Mesothelial cell of epicardium (in vitro differentiated cells): ENCODE measurements at regions not wholly inside any gene's neighbourhood (a gene's known extent, or its start where the extent isn't known, plus 50 kb on each side); places are given as distances from the start of the nearest gene placed in this dataset.

Experiments
- DNase-seq, 2 experiments: peaks; one replicate each; pipeline ENCODE4 v3.0.0; 2021; ENCODE audit warnings: low spot score in 2 of 2; ENCODE audit not compliant: unreplicated experiment in 2 of 2
- H3K27ac Mint-ChIP-seq: 2 replicates; pipeline ENCODE4 v1.8.0; 2021; ENCODE audit warnings: mixed read lengths
- H3K27me3 Mint-ChIP-seq: 2 replicates; pipeline ENCODE4 v1.8.0; 2021; ENCODE audit warnings: low read depth, mixed read lengths
- H3K36me3 Mint-ChIP-seq: 2 replicates; pipeline ENCODE4 v1.8.0; 2021; ENCODE audit warnings: mixed read lengths
- H3K4me1 Mint-ChIP-seq: 2 replicates; pipeline ENCODE4 v1.8.0; 2021; ENCODE audit warnings: mixed read lengths
- H3K4me3 Mint-ChIP-seq: 2 replicates; pipeline ENCODE4 v1.8.0; 2021; ENCODE audit warnings: mild to moderate bottlenecking, moderate library complexity, mixed read lengths
- H3K9me3 Mint-ChIP-seq: 2 replicates; pipeline ENCODE4 v1.8.0; 2021; ENCODE audit warnings: mixed read lengths
- TF ChIP-seq, protein P1 (sequence below): fragments of 200-600 bp; sonication (generic); IDR thresholded peaks from one replicate; pipeline ENCODE4 v1.5.0; 2021; ENCODE audit warnings: antibody characterized with exemption; ENCODE audit not compliant: unreplicated experiment

DNA sequence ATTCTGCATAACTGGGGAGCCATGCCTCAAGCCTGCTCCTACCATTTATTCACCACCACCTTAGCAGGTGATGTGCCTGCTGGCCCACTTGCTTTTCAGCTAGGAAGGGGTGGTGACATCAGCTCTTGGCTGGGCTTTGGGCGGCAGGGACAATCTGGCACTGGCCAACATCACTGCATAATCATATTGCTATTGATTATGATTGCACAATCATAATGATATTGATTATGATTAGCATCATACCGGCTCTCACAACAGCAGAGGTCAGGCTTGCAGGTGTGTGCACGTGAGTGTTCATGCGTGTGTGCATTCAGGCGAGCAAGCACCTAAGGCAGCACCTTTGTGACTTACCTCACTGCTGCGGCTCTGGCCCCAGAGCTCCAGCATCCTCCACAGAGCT is 273.8 kb downstream of the AJAP1 start:
- Mint-ChIP-seq H3K36me3 (no peaks in the 10 kb centered on the region), H3K4me1 (no peaks in the 10 kb centered on the region), H3K27me3 (peaks cover 10% of the 10 kb centered on the region), H3K9me3 (peaks cover 8% of the 10 kb centered on the region), H3K4me3 (no peak overlapping the region), H3K27ac (no peak overlapping the region)
- TF ChIP-seq, protein P1, sequence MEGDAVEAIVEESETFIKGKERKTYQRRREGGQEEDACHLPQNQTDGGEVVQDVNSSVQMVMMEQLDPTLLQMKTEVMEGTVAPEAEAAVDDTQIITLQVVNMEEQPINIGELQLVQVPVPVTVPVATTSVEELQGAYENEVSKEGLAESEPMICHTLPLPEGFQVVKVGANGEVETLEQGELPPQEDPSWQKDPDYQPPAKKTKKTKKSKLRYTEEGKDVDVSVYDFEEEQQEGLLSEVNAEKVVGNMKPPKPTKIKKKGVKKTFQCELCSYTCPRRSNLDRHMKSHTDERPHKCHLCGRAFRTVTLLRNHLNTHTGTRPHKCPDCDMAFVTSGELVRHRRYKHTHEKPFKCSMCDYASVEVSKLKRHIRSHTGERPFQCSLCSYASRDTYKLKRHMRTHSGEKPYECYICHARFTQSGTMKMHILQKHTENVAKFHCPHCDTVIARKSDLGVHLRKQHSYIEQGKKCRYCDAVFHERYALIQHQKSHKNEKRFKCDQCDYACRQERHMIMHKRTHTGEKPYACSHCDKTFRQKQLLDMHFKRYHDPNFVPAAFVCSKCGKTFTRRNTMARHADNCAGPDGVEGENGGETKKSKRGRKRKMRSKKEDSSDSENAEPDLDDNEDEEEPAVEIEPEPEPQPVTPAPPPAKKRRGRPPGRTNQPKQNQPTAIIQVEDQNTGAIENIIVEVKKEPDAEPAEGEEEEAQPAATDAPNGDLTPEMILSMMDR = no peak
- DNase-seq = no peak

DNA sequence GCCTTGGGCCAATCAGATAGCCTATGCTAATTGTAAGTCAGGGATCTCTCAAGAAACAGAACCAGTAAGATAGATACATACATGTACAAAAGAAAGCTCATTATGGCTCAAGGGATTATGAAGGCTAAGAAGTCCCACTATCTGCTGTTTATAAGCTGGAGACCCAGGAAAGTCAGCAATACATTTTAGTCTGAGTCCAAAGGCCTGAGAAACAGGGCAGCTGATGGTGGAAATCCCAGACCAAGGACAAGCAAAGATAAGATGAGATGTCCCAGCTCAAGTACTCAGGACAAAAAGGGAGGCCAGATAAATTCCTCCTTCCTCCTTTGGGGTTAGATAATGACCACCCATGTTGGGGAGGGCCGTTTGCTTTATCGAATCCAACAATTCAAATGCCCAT is 269.9 kb downstream of the AJAP1 start:
- peaks cover 24% of the 10 kb centered on the region for H3K9me3 Mint-ChIP-seq
- peaks cover 6% of the 10 kb centered on the region for H3K27me3 Mint-ChIP-seq
- H3K36me3 Mint-ChIP-seq = no peaks in the 10 kb centered on the region
- H3K4me3 Mint-ChIP-seq = no peak overlapping the region
- no peak for DNase-seq
- no peaks in the 10 kb centered on the region for H3K4me1 Mint-ChIP-seq
- no peak overlapping the region for H3K27ac Mint-ChIP-seq
- TF ChIP-seq, protein P1 = no peak

DNA sequence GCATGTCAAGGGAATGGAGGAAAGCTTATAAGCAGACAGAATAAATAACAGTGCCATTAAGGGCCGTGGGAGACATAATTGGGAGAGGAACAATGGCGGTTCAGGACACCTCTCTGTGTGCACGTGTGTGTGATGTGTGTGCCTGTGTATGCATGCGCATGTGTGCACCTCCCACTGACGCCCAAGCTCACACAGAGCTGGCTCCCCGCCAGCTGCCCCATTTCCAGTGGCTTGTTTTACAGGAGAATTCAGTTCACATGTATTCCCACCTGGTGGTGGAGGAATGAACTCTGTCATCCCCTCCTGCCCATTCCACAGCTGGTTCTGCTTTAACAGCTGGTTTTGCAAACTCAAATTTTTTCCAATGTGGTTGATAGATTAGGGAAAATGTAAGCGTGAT is 262.2 kb downstream of the AJAP1 start:
- Mint-ChIP-seq H3K36me3 (no peaks in the 10 kb centered on the region), H3K27me3 (peaks cover 2% of the 10 kb centered on the region), H3K4me3 (no peak overlapping the region), H3K4me1 (no peaks in the 10 kb centered on the region), H3K9me3 (peaks cover 26% of the 10 kb centered on the region), H3K27ac (no peak overlapping the region)
- no peak for DNase-seq
- TF ChIP-seq, protein P1 = no peak

DNA sequence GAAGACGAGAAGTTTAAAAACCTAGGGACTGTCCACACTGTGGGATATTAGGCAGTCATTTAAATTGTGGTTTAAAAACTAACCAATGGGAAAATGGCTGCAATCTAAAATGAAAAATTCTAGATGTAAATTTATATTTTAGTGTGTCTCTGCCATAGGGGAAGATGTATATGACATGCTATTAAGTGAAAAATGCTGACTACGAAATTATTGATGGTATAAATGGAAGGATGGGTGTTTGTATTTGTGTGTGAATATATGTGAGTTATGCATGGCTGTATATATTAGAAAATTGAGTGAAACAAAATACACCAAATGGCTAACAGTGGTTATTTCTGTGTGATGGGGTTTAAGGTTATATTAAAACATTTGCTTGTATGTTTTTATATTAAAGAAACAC is 260.7 kb downstream of the AJAP1 start:
- Mint-ChIP-seq H3K4me3 (no peak overlapping the region), H3K36me3 (no peaks in the 10 kb centered on the region), H3K27ac (no peak overlapping the region), H3K9me3 (peaks cover 19% of the 10 kb centered on the region), H3K4me1 (no peaks in the 10 kb centered on the region), H3K27me3 (peaks cover 2% of the 10 kb centered on the region)
- no peak for DNase-seq
- TF ChIP-seq, protein P1 = no peak

DNA sequence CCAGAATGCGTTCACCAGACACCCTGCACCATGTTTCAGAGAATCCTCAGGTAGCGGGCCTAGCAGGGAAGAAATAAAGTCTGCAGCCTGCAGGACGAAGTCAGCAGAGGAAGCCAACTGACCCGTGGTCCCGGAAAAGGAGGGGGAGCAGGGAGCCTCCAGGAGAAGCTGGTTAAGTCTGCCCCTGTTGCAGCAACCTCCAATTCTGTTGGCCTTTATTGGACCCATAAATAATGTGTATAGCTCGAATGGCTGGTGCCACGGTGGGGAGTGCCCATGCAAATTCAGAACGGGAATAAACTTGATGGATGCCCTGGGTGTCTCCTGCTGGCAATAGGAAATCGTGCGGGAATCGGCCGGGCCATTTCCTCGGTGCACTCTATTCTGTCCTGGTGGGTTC is 254.1 kb downstream of the AJAP1 start:
- no peaks in the 10 kb centered on the region for H3K36me3 Mint-ChIP-seq
- H3K4me3 Mint-ChIP-seq = no peak overlapping the region
- peaks cover 19% of the 10 kb centered on the region for H3K9me3 Mint-ChIP-seq
- no peak overlapping the region for H3K27ac Mint-ChIP-seq
- DNase-seq = no peak
- no peaks in the 10 kb centered on the region for H3K4me1 Mint-ChIP-seq
- TF ChIP-seq, protein P1 = no peak
- no peaks in the 10 kb centered on the region for H3K27me3 Mint-ChIP-seq

DNA sequence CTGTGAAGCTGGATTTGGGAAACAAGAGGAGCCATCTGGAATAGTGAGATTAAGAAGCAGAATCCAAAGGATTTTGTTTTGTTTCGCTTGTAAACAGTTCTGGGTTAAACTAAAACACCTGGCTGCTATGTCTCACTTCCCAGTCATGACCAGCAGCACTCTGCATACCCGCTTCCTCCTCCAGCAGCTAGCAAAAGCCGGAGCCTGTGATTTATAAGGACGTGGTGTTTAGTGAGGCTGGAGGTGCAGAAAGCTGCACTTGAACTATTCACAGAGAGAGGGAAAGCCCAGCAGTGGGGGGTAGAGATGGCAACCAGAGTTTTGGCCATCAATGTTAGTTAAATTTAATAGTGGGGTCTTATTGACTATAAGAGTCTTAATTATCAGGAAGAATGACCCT is 240.2 kb downstream of the AJAP1 start:
- Mint-ChIP-seq H3K4me1 (no peaks in the 10 kb centered on the region), H3K27me3 (peaks cover 13% of the 10 kb centered on the region), H3K4me3 (no peak overlapping the region), H3K36me3 (no peaks in the 10 kb centered on the region), H3K27ac (no peak overlapping the region), H3K9me3 (peaks cover 24% of the 10 kb centered on the region)
- TF ChIP-seq, protein P1 = no peak
- no peak for DNase-seq
